ENCODE measurements at regions not wholly inside any gene's neighbourhood (a gene's known extent, or its start where the extent isn't known, plus 50 kb on each side); places are given as distances from the start of the nearest gene placed in this dataset.

- TF ChIP-seq EZH2 (IDR thresholded peaks at IDR 0.05) (no peak), POLR2AphosphoS5 (IDR thresholded peaks at IDR 0.05; ENCODE audit: borderline replicate concordance, low read depth, low read length) (no peak)
Measured at GRCh38 chr5:158644301-158644700, 455.4 kb downstream of the EBF1 start.

Measured in SK-N-MC (cell line).